PC-9 (cell line): ENCODE measurements at regions not wholly inside any gene's neighbourhood (a gene's known extent, or its start where the extent isn't known, plus 50 kb on each side); places are given as distances from the start of the nearest gene placed in this dataset.

Experiments
- BruUV-seq: library from RNA; stranded (reverse); fragments of 400-500 nt; replicated peaks from 2 replicates; lab custom pipeline; 2021; lab: Mats Ljungman, UMichigan
- CTCF ChIA-PET: fragments of 300-600 bp; sonication (Branson Sonifier 250); formaldehyde crosslinking; loops from one replicate; lab custom pipeline; 2022; ENCODE audit warnings: antibody characterized with exemption; lab: Charles Lee
- POLR2A ChIA-PET: fragments of 300-600 bp; sonication (Branson Sonifier 250); formaldehyde crosslinking; loops from one replicate; lab custom pipeline; 2022; ENCODE audit warnings: antibody characterized with exemption; ENCODE audit not compliant: unreplicated experiment; lab: Charles Lee
- DNase-seq, 2 experiments: peaks; one replicate each; pipeline versions ENCODE4 v3.0.0 to v3.0.0-alpha.2; 2015 to 2022; ENCODE audit warnings: mixed read lengths in 1 of 2
- H2AFZ ChIP-seq: fragments of 200-600 bp; sonication (generic); 2 replicates; pipeline ENCODE4 v1.8.1; 2017; ENCODE audit warnings: antibody characterized with exemption
- H3F3A ChIP-seq: fragments of 200-600 bp; sonication (generic); 2 replicates; pipeline ENCODE4 v1.8.1; 2017; ENCODE audit warnings: antibody characterized with exemption, mild to moderate bottlenecking, low read depth; ENCODE audit not compliant: insufficient read depth
- H3K27ac ChIP-seq: fragments of 200-600 bp; sonication (generic); 2 replicates; pipeline ENCODE4 v1.6.1; 2016; ENCODE audit warnings: mixed run types
- H3K27me3 ChIP-seq: fragments of 200-600 bp; sonication (generic); 2 replicates; pipeline ENCODE4 v1.6.1; 2016; ENCODE audit warnings: low read depth, mixed run types; ENCODE audit not compliant: insufficient read depth
- H3K36me3 ChIP-seq: fragments of 200-600 bp; sonication (generic); 2 replicates; pipeline ENCODE4 v1.6.1; 2016; ENCODE audit warnings: low read depth, mixed run types
- H3K4me1 ChIP-seq: fragments of 200-600 bp; sonication (generic); replicated peaks from 2 replicates; pipeline ENCODE4 v1.6.1; 2016; ENCODE audit warnings: mixed run types; ENCODE audit not compliant: insufficient read depth
- H3K4me2 ChIP-seq: fragments of 200-600 bp; sonication (generic); 2 replicates; pipeline ENCODE4 v1.6.1; 2017; ENCODE audit warnings: mixed run types
- H3K4me3 ChIP-seq: fragments of 200-600 bp; sonication (generic); 2 replicates; pipeline ENCODE4 v1.6.1; 2016; ENCODE audit warnings: mixed run types
- H3K79me2 ChIP-seq: fragments of 200-600 bp; sonication (generic); 2 replicates; pipeline ENCODE4 v1.6.1; 2017; ENCODE audit warnings: low read depth, mixed run types
- H3K9me2 ChIP-seq: fragments of 200-600 bp; sonication (generic); 2 replicates; pipeline ENCODE4 v1.8.1; 2017; ENCODE audit warnings: mild to moderate bottlenecking; ENCODE audit not compliant: insufficient read depth
- H3K9me3 ChIP-seq: fragments of 200-600 bp; sonication (generic); 2 replicates; pipeline ENCODE4 v1.8.1; 2016; ENCODE audit warnings: low read depth; ENCODE audit not compliant: insufficient read depth
- H4K20me1 ChIP-seq: fragments of 200-600 bp; sonication (generic); 2 replicates; pipeline ENCODE4 v1.8.1; 2017; ENCODE audit not compliant: insufficient read depth
- EZH2 ChIP-seq: fragments of 200-600 bp; sonication (generic); IDR thresholded peaks from 2 replicates; pipeline ENCODE4 v1.8.0; 2017; ENCODE audit warnings: antibody characterized with exemption, low read depth
- intact Hi-C: fragments of 100-400 bp; cut with micrococcal nuclease; formaldehyde crosslinking; loops from one replicate; pipeline ENCODE4 v1.10.0; 2022; ENCODE audit not compliant: unreplicated experiment
- TF ChIP-seq, protein P1 (sequence below): fragments of 200-600 bp; sonication (generic); conservative IDR thresholded peaks from 2 replicates; pipeline ENCODE4 v1.6.1; 2017; ENCODE audit warnings: mixed run types, antibody characterized with exemption, mild to moderate bottlenecking, moderate library complexity

DNA sequence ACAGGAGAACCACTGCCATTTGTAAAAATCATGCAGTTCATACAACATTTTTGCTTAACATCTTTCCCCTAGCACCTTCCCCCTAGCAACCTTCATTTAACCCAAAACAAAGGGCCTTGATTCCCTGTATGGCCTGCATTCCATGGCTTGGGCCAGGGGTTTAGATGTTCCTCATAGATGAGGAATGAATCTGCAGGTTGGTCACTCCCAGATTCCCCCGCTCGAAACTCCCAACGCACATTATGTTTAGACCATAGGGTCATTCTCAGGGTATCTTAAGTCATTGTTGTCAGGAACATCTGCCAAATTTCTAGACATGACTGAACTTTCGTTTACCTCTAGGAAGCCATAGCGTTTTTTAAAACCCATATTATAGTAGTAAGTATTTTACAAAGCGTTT lies 282.2 kb upstream of the VLDLR start:
- CTCF ChIA-PET: no interaction called here
- no peak overlapping the region for H3K27ac ChIP-seq
- no TSS peak for BruUV-seq

DNA sequence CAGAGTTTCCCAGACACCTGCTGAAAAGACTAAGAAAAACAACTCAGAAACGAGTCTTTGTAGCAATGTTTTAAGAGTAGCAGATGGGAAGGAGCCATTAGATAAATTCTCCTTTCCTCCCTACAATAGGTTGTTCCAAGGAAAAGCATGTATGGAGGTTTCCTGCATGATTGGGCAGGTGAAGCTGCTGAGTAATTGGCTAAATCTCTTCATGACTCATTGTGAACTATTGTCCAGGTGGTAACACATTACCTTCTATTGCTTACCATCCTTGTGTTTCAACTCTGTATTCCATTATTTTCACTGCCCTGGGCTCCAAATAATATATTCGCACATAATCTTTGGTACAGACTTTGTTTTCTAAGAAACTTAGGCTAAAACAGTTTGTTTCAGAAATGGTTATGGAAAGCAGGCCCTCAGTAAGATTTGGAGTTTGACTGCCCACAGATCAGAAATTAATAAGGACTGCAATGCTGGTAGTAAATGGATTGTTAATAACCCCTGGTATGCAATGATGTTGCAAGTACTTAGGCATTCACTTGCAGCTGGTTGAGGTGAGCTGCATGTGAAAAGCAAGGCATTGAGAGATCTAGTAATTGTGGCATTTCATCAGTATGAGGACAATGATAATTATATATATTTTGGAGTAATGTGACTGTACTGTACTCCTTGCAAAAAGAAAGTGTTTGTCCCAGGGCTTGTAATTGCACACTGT lies 281.4 kb upstream of the VLDLR start:
- Histone ChIP-seq H3K9me3 (no peaks in the 10 kb centered on the region), H3K27ac (no peak overlapping the region), H3K4me3 (no peak overlapping the region), H3K4me2 (no peak overlapping the region), H3K79me2 (no peaks in the 10 kb centered on the region), H2AFZ (no peak overlapping the region), H4K20me1 (no peaks in the 10 kb centered on the region), H3F3A (no peaks in the 10 kb centered on the region), H3K36me3 (no peaks in the 10 kb centered on the region), H3K27me3 (no peaks in the 10 kb centered on the region), H3K9me2 (no peaks in the 10 kb centered on the region), H3K4me1 (no peaks in the 10 kb centered on the region)
- ChIA-PET CTCF (no interaction called here), POLR2A (no interaction called here)
- TF ChIP-seq EZH2: no peak
- TF ChIP-seq, protein P1, sequence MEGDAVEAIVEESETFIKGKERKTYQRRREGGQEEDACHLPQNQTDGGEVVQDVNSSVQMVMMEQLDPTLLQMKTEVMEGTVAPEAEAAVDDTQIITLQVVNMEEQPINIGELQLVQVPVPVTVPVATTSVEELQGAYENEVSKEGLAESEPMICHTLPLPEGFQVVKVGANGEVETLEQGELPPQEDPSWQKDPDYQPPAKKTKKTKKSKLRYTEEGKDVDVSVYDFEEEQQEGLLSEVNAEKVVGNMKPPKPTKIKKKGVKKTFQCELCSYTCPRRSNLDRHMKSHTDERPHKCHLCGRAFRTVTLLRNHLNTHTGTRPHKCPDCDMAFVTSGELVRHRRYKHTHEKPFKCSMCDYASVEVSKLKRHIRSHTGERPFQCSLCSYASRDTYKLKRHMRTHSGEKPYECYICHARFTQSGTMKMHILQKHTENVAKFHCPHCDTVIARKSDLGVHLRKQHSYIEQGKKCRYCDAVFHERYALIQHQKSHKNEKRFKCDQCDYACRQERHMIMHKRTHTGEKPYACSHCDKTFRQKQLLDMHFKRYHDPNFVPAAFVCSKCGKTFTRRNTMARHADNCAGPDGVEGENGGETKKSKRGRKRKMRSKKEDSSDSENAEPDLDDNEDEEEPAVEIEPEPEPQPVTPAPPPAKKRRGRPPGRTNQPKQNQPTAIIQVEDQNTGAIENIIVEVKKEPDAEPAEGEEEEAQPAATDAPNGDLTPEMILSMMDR: no peak
- DNase-seq: no peak
- intact Hi-C loops: no loop called here
- BruUV-seq: no TSS peak

More for the DNA sequence above, 282.2 kb upstream of the VLDLR start:
- POLR2A ChIA-PET: no interaction called here
- TF ChIP-seq, protein P1: no peak
- TF ChIP-seq EZH2: no peak
- no peaks in the 10 kb centered on the region for H3F3A ChIP-seq
- H2AFZ ChIP-seq: no peak overlapping the region
- H3K4me3 ChIP-seq: no peak overlapping the region
- no peaks in the 10 kb centered on the region for H3K4me1 ChIP-seq
- H3K4me2 ChIP-seq: no peak overlapping the region
- no peaks in the 10 kb centered on the region for H3K36me3 ChIP-seq
- intact Hi-C loops: no loop called here
- no peaks in the 10 kb centered on the region for H3K9me2 ChIP-seq
- no peaks in the 10 kb centered on the region for H3K79me2 ChIP-seq
- H3K9me3 ChIP-seq: no peaks in the 10 kb centered on the region
- H3K27me3 ChIP-seq: no peaks in the 10 kb centered on the region
- no peak for DNase-seq
- no peaks in the 10 kb centered on the region for H4K20me1 ChIP-seq

DNA sequence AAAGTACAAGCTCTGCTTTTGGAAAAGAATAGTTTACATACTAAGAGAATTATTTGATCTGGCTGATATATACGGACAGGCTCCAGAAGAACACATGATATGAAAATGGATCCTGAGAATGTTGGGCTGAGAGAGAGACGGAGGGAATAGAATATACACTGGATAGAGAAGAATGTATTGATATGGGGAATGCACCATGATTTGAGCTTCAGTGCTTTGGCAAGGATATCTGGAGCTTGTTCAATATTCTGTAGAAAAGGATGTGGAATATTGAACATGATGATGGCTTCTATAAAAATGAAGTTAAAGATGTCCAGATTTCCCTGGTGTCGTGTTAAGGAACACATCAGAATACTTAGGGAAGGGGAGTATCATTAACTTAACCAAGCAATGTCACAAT lies 280.5 kb upstream of the VLDLR start:
- no peak overlapping the region for H3K4me3 ChIP-seq
- H3K4me2 ChIP-seq: no peak overlapping the region
- no peak overlapping the region for H2AFZ ChIP-seq
- no peaks in the 10 kb centered on the region for H3K79me2 ChIP-seq
- no peak overlapping the region for H3K27ac ChIP-seq
- no peaks in the 10 kb centered on the region for H3K9me2 ChIP-seq
- POLR2A ChIA-PET: no interaction called here
- no peak for DNase-seq
- no peaks in the 10 kb centered on the region for H4K20me1 ChIP-seq
- no peaks in the 10 kb centered on the region for H3K9me3 ChIP-seq
- CTCF ChIA-PET: no interaction called here
- H3K4me1 ChIP-seq: no peaks in the 10 kb centered on the region
- H3F3A ChIP-seq: no peaks in the 10 kb centered on the region
- no peaks in the 10 kb centered on the region for H3K27me3 ChIP-seq
- TF ChIP-seq EZH2: no peak
- TF ChIP-seq, protein P1: no peak
- no TSS peak for BruUV-seq
- intact Hi-C loops: no loop called here
- H3K36me3 ChIP-seq: no peaks in the 10 kb centered on the region
